ENCODE measurements at regions not wholly inside any gene's neighbourhood (a gene's known extent, or its start where the extent isn't known, plus 50 kb on each side); places are given as distances from the start of the nearest gene placed in this dataset.

GRCh38 chr5:171659896-171660295 lies 125.7 kb upstream of the SMIM23 start:
- TF ChIP-seq CTCF (conservative IDR thresholded peaks at IDR 0.05; ENCODE audit: low read length) (no peak), EZH2phosphoT487 (IDR thresholded peaks at IDR 0.05; ENCODE audit: borderline replicate concordance, low read depth, low read length) (no peak)

Measured in OCI-LY7 (cell line).